CD4-positive, alpha-beta T cell treated with Interleukin-1 beta for 1 hour (primary cell): ENCODE measurements at regions not wholly inside any gene's neighbourhood (a gene's known extent, or its start where the extent isn't known, plus 50 kb on each side); places are given as distances from the start of the nearest gene placed in this dataset.
"Not testable (repeated sequence)": the region's sequence is repeated elsewhere in the genome, so short reads cannot be mapped to it uniquely, and the experiment has no call there.

Source experiments
- DNase-seq, 2 donors: peaks; one replicate each; pipeline ENCODE4 v3.0.0-alpha.2; 2020 to 2022

DNA sequence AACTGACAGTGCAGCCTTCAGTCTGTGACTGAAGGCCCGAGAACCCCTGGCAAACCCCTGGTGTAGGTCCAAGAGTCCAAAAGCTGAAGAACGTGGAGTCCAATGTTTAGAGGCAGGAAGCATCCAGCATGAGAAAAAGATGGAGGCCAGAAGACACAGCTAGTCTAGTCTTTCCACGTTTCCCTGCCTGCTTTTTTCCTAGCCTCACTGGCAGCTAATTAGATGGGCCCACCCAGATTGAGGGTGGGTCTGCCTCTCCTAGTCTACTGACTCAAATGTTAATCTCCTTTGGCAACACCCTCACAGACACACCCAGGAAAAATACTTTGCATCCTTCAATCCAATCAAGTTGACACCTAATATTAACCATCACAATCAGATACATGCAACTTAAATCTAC is 87.8 kb downstream of the TENT5D start:
- DNase-seq: not testable (repeated sequence)

GRCh38 chrX:80511969-80512760 is 91.9 kb downstream of the TENT5D start:
- DNase-seq: no peak

- DNase-seq: no peak
These were observed 92.7 kb downstream of the TENT5D start for GRCh38 chrX:80512924-80513323.

DNA sequence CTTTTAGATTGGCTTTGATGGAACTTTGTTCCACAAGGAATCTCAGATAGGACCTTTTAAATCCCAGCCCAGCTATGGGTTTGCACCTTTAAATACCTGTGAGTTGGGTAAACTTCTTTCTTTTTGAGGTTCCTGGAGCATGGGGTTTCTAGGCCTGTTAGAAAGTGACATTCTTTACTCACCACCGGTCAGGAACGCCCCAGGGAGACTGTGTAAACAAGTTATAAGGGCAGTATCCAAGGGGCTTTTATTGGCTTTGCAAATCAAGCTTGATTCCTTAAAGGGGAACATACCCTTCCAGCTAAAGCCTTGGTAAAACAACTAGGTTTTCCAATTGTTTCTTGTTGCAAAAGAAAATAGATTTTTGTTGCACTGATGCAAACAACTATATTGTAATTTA is 93.4 kb downstream of the TENT5D start:
- DNase-seq: no peak

- DNase-seq: no peak
These were observed 116.8 kb downstream of the TENT5D start for GRCh38 chrX:80537096-80537495.

- DNase-seq: no peak
These were observed 130.5 kb downstream of the TENT5D start for GRCh38 chrX:80550722-80551121.

DNA sequence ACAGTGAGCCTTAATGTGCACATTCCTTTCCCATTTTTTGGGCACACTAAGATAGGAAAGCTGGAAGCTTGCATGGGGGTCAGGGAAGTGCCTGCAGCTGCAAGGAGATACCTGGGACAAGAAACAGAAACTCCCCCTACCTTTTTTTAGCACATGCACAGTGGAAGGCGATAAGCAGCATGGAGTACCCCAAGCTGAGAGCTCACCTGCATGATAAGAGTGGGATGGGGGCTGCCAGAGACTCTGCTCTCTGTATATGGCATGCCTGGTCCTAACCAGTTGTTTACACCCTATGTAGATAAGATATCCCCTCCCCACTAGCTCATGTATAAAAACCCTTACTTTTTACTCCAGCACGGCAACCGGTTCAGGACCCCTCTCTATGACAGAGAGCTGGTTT is 135.9 kb downstream of the TENT5D start:
- no peak for DNase-seq

- DNase-seq: no peak
These were observed 152.4 kb downstream of the TENT5D start for GRCh38 chrX:80572636-80573035.

DNA sequence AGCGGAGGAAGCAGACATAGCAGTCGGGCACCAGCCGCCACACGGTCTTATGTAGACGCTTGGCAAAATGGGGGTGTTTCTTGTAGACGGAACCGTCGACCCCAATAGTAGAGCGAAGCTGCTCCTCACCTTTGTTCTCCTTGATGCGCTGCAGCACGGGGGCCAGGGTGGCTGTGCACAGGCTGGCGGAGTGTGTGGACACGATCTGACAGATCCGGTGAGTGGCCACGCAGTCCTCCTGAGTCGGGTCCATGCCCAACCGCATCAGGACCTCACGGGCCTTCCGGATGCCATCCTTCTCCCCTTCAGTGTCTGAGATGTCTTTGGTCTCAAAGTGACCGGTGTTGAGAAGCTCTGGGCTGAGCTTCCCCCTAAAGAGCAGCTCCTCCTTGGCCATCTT is 153.0 kb downstream of the TENT5D start:
- DNase-seq: no peak

DNA sequence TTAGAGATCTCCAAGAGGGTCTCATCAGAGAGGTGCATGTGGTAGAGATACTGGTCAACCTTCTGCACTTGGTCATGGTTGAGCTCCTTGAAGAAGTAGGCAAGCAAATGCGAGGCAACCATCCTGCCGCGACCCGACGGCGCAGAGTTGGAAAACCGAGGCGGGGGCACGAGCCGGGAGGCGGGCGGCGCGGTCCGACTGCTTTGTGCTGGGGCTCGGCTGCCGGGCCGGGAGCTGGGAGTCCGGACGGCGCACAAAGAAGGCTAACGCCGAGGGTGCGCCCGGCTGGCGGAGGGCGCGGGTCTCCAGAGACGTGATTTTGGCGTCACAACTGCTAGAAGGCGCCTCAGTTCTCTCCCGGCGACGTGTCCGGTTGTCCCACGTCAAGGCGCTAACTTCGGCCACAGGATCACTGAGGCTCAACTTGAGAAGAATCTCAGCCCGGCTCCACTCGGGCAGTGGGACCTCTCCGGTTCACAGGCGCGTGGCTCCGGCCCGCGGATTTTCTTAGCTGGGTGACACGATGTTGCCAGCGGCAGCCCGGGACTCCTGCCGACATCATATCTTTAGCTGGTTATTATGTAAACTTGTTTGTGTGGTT is 154.3 kb downstream of the TENT5D start:
- not testable (repeated sequence) for DNase-seq

- no peak for DNase-seq
These were observed 156.0 kb downstream of the TENT5D start for GRCh38 chrX:80576267-80576666.

DNA sequence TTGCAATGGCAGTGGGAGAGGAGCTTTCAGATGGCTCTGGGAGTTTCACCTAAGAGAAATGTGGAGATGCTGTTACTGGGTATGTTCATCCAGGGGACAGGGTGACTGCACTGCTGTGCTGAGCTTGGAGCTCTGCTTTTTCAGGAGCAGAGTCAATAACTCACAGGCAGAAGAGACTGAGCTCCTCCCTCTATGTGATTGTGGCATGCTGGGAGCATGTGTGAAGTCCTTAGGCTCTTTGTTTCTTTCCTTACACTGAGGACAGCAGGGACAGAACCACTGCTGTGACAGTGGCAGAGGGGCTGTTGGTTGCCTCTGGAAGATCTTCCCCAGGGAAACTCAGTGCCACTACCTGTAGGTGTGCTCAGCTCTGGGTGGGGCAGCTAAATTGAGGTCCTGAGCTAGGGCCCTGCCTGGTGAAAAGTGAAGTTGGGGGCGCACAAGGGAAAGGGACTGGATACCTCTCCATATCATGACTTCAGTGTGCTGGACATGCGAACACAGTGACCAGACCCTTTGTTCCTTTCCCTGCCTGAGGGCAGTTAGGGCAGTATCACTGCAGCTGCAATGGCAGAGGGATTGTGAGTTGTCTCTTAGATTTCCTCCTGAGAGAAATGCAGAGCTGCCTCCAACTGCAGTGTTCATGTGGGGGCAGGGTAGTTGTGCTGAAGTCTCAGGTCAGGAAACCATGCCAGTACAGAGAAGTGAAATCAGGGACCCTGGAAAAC is 156.7 kb downstream of the TENT5D start:
- DNase-seq: no peak

DNA sequence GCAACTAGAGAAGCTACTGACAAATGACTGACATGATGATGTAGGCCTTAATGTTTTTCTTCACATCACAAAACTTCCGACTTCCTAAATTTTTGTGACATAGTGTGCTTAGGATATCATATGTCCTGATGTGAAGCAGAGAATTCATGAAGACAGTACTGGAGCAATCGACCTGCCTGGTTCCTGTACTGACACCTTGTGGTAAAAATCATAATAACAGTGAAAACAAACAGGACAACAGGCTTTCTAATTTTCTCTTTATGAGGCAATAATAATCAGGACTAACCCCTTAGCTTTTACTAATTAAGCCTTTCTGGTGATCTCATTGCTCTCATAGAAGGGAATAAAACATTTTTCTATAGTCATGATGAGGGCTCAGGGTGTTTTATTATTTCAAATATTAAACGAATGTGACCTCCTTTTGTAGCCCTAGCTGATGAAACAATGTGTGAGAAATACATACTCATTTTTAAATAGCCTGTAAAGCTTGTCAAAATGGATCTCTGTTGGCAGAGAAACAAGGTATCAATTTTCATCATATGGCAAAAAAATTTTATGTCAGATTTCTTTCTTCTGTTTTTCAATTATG is 158.4 kb downstream of the TENT5D start:
- DNase-seq: peak in 1 of 2 donors; percentile 6

GRCh38 chrX:80590992-80591391 is 170.7 kb downstream of the TENT5D start:
- DNase-seq: not testable (repeated sequence)

DNA sequence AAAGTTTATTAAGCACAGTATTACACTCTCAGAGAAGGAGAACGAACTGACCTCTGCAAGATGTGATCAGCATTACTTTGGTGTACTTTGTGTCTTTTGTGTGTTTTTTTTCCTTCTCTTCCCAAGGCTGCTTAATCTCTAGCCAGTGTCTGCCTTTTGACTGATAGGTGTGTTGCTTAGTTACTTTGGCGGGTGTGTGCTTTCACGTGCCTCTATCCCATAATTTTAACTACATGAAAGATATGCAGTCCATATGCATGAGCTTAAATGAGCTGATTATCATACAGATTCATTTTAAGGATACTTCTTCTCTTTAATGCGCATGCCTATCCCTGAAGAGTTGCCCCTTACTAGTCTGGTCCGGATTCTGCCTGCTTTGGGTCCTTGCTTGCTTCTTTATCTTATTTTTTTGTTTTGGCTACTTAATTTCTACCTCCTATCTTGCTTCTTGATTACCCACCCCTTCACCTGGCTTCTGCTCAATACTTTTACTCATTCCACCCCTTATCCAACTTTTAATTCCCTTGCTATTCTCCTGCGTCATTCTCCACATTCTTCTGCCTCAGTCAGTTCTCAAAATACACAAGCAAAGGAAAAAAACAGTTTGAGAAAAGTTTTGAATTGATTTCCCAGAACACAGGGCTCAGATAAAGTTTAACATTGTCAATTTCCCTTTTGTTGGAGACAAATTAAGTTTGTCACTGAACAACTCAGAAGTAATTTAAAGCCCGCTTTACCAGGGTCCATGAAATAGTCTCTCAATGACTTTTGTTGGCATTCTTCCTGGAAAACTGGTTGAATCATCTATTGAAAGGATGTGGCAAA is 182.0 kb downstream of the TENT5D start:
- no peak for DNase-seq
